ENCODE measurements at regions not wholly inside any gene's neighbourhood (a gene's known extent, or its start where the extent isn't known, plus 50 kb on each side); places are given as distances from the start of the nearest gene placed in this dataset.

DNA sequence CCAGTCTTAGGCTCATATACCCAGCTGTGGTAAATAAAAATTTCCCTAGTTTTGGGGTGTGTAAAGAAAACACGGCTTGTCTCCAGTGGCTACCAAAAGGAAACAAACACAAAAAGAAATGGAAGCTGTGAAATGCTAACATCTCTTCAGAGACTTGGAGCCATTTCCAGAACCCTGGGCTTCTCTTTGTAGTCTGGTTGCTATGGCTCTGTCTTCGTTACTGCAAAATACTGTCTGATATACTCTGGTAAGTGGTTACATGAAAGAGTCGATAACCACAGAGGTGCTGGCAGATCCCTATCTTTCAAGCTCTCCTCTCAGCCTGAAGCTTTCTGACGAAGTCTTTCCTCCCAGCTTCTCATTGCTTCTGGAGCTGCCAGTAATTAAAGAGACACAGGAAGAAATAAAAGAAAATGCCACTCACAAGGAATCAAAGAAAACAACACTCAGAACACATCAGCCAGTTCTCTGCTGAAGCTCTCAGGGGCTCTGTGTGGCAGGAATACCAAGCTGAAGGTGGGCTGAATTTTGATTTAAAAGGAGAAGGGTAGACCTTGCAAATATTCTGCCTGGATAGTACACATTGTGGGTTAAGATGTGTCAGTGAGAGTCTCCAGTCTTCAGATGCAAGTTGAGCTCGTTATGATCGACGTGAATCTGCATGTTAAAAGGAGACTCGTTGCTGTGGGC, 107.6 kb upstream of the FAM9C start:
- TF ChIP-seq POLR2AphosphoS5 (IDR thresholded peaks at IDR 0.05; ENCODE audit: low read depth, low read length) = no peak
- TF ChIP-seq, protein P1, sequence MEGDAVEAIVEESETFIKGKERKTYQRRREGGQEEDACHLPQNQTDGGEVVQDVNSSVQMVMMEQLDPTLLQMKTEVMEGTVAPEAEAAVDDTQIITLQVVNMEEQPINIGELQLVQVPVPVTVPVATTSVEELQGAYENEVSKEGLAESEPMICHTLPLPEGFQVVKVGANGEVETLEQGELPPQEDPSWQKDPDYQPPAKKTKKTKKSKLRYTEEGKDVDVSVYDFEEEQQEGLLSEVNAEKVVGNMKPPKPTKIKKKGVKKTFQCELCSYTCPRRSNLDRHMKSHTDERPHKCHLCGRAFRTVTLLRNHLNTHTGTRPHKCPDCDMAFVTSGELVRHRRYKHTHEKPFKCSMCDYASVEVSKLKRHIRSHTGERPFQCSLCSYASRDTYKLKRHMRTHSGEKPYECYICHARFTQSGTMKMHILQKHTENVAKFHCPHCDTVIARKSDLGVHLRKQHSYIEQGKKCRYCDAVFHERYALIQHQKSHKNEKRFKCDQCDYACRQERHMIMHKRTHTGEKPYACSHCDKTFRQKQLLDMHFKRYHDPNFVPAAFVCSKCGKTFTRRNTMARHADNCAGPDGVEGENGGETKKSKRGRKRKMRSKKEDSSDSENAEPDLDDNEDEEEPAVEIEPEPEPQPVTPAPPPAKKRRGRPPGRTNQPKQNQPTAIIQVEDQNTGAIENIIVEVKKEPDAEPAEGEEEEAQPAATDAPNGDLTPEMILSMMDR (IDR thresholded peaks at IDR 0.05) = no peak
